ENCODE measurements at regions not wholly inside any gene's neighbourhood (a gene's known extent, or its start where the extent isn't known, plus 50 kb on each side); places are given as distances from the start of the nearest gene placed in this dataset.

- TF ChIP-seq CTCF (IDR thresholded peaks at IDR 0.05) (no peak), ZFX (IDR thresholded peaks at IDR 0.05; ENCODE audit: borderline replicate concordance) (no peak)
Measured at GRCh38 chr1:208362011-208362410, 117.8 kb upstream of the PLXNA2 start.
